ENCODE measurements at regions not wholly inside any gene's neighbourhood (a gene's known extent, or its start where the extent isn't known, plus 50 kb on each side); places are given as distances from the start of the nearest gene placed in this dataset.

GRCh38 chr9:85268131-85268530 lies 473.6 kb downstream of the AGTPBP1 start:
- TF ChIP-seq CTCF (conservative IDR thresholded peaks at IDR 0.05; ENCODE audit: low read depth, low read length) (no peak), EZH2 (IDR thresholded peaks at IDR 0.05; ENCODE audit: borderline replicate concordance, low read depth, low read length, poor library complexity, severe bottlenecking) (no peak)
- DNase-seq (ENCODE audit: low spot score) = no peak
- H3K4me1 ChIP-seq (ENCODE audit: insufficient read depth, low read length, poor library complexity, severe bottlenecking) = no peaks in the 10 kb centered on the region
- H3K36me3 ChIP-seq (ENCODE audit: insufficient read depth, low read length, poor library complexity, severe bottlenecking) = no peaks in the 10 kb centered on the region
- intact Hi-C loops (cut with micrococcal nuclease; ENCODE audit: unreplicated experiment) = no loop called here
- ChIA-PET POLR2A (ENCODE audit: low non-redundant PET) (no interaction called here), CTCF (no interaction called here)
- H3K27ac ChIP-seq (ENCODE audit: low read depth, low read length, poor library complexity, severe bottlenecking) = no peak overlapping the region
- H3K4me3 ChIP-seq (ENCODE audit: low read depth, low read length, poor library complexity, severe bottlenecking) = no peak overlapping the region
- H3K27me3 ChIP-seq (replicated peaks; ENCODE audit: insufficient read depth, low read depth, low read length, poor library complexity) = no peaks in the 10 kb centered on the region
- BruUV-seq (replicated peaks) = no TSS peak
- no peaks in the 10 kb centered on the region for H3K9me3 ChIP-seq (ENCODE audit: low read depth, low read length, poor library complexity, severe bottlenecking)

GRCh38 chr9:85264695-85265094 lies 477.1 kb downstream of the AGTPBP1 start:
- BruUV-seq (replicated peaks) = no TSS peak
- H3K27me3 ChIP-seq (replicated peaks; ENCODE audit: insufficient read depth, low read depth, low read length, poor library complexity) = no peaks in the 10 kb centered on the region
- ChIA-PET CTCF (no interaction called here), POLR2A (ENCODE audit: low non-redundant PET) (no interaction called here)
- no peak overlapping the region for H3K27ac ChIP-seq (ENCODE audit: low read depth, low read length, poor library complexity, severe bottlenecking)
- H3K4me3 ChIP-seq (ENCODE audit: low read depth, low read length, poor library complexity, severe bottlenecking) = no peak overlapping the region
- intact Hi-C loops (cut with micrococcal nuclease; ENCODE audit: unreplicated experiment) = no loop called here
- TF ChIP-seq CTCF (conservative IDR thresholded peaks at IDR 0.05; ENCODE audit: low read depth, low read length) (no peak), EZH2 (IDR thresholded peaks at IDR 0.05; ENCODE audit: borderline replicate concordance, low read depth, low read length, poor library complexity, severe bottlenecking) (no peak)
- no peaks in the 10 kb centered on the region for H3K4me1 ChIP-seq (ENCODE audit: insufficient read depth, low read length, poor library complexity, severe bottlenecking)
- DNase-seq (ENCODE audit: low spot score) = no peak
- H3K36me3 ChIP-seq (ENCODE audit: insufficient read depth, low read length, poor library complexity, severe bottlenecking) = no peaks in the 10 kb centered on the region
- no peaks in the 10 kb centered on the region for H3K9me3 ChIP-seq (ENCODE audit: low read depth, low read length, poor library complexity, severe bottlenecking)

DNA sequence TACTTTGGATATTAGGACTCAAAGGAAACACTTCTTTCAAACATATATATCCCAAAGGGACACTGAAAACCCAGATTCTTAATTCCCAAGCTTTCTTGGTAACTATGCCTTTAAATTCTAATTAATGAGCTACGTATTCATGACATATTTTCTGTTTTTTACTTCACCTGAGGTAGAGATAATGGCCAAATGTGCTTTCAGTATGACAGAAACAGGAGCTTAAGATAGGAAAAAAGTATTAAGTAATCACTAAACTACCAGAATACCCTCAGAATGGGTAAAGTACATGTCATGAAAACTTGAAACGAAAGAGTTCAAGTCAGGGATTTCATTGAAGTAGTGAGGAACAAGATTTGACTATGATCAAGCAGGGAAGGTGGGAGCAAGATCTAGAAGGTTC lies 478.5 kb downstream of the AGTPBP1 start:
- no peaks in the 10 kb centered on the region for H3K36me3 ChIP-seq (ENCODE audit: insufficient read depth, low read length, poor library complexity, severe bottlenecking)
- no TSS peak for BruUV-seq (replicated peaks)
- POLR2A ChIA-PET (ENCODE audit: low non-redundant PET) = no interaction called here
- peaks cover 6% of the 10 kb centered on the region for H3K27me3 ChIP-seq (replicated peaks; ENCODE audit: insufficient read depth, low read depth, low read length, poor library complexity)
- no peak for DNase-seq (ENCODE audit: low spot score)
- no peaks in the 10 kb centered on the region for H3K9me3 ChIP-seq (ENCODE audit: low read depth, low read length, poor library complexity, severe bottlenecking)
- H3K4me1 ChIP-seq (ENCODE audit: insufficient read depth, low read length, poor library complexity, severe bottlenecking) = no peaks in the 10 kb centered on the region
- TF ChIP-seq CTCF (conservative IDR thresholded peaks at IDR 0.05; ENCODE audit: low read depth, low read length) (no peak), EZH2 (IDR thresholded peaks at IDR 0.05; ENCODE audit: borderline replicate concordance, low read depth, low read length, poor library complexity, severe bottlenecking) (no peak)
- no peak overlapping the region for H3K27ac ChIP-seq (ENCODE audit: low read depth, low read length, poor library complexity, severe bottlenecking)
- H3K4me3 ChIP-seq (ENCODE audit: low read depth, low read length, poor library complexity, severe bottlenecking) = no peak overlapping the region
- CTCF ChIA-PET = no interaction called here
- intact Hi-C loops (cut with micrococcal nuclease; ENCODE audit: unreplicated experiment) = no loop called here
